ENCODE measurements at regions not wholly inside any gene's neighbourhood (a gene's known extent, or its start where the extent isn't known, plus 50 kb on each side); places are given as distances from the start of the nearest gene placed in this dataset.
"Not testable (repeated sequence)": the region's sequence is repeated elsewhere in the genome, so short reads cannot be mapped to it uniquely, and the experiment has no call there.

DNA sequence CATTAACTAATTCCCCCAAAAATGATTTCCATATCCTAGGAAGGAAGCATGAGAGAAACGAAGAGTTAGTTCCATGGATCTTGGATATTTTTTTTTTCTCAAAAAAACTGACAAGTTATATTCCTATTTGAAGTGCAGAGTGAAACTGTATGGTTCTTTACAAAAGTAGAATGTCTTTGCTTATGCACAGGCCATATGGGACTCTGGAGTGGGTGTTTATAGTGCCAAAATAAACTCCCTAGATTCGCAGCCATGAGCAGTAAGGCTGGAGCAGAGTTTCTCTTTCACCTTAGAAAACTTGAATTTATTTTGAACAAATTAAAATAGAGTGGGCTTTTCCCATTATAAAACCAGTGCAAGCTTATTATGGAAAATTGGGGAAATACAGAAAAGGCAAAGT is 239.7 kb downstream of the PDCD6IP start:
- no peaks in the 10 kb centered on the region for H3K4me1 ChIP-seq (ENCODE audit: insufficient read depth, low read length)
- H3K27ac Mint-ChIP-seq = no peak overlapping the region
- no peaks in the 10 kb centered on the region for H3K27me3 Mint-ChIP-seq
- no peaks in the 10 kb centered on the region for H3K4me1 Mint-ChIP-seq
- H3K27me3 ChIP-seq (ENCODE audit: insufficient read depth, low read length) = no peaks in the 10 kb centered on the region
- H3K36me3 Mint-ChIP-seq = no peaks in the 10 kb centered on the region
- POLR2A ChIA-PET (ENCODE audit: partially characterized antibody) = no interaction called here
- intact Hi-C loops (cut with micrococcal nuclease) = no loop called here
- no peak for DNase-seq
- H3K36me3 ChIP-seq (ENCODE audit: insufficient read depth, low read length) = no peaks in the 10 kb centered on the region
- H3K4me3 ChIP-seq (ENCODE audit: low read length in 2 of 2) = no peak overlapping the region
- H3K27ac ChIP-seq (ENCODE audit: low read depth, low read length) = no peak overlapping the region
- no peaks in the 10 kb centered on the region for H3K9me3 ChIP-seq (ENCODE audit: control insufficient read depth in 1 of 2, low read length in 2 of 2)
- peaks cover 0 to 1% (median 0%) of the 10 kb centered on the region in 8 donors for H3K9me3 Mint-ChIP-seq
- no peak overlapping the region for H3K4me3 Mint-ChIP-seq
- CTCF ChIA-PET (ENCODE audit: partially characterized antibody) = no interaction called here

DNA sequence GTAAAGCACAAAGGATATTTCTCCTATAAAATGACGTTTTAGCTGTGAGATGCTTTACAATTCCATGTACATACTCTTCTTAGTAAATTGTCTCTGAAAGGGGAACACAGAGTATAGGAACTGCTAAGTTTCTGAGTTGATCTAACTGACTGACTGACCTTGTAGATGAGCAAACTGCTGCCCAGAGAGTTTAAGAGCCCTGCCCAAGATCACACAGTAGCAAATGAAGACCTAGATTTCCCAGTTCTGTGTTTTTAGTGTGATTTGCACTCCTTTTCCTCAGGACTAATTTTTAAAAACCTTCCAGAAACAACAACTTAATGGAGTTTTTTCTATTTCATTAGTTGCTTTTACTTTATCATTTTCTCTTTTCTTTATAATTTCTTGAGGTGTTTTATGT is 247.7 kb downstream of the PDCD6IP start:
- CTCF ChIA-PET (ENCODE audit: partially characterized antibody) = no interaction called here
- Mint-ChIP-seq H3K27me3 (peaks cover 0 to 2% of the 10 kb centered on the region in 2 donors), H3K36me3 (no peaks in the 10 kb centered on the region), H3K27ac (no peak overlapping the region), H3K9me3 (peaks cover 0 to 1% (median 0%) of the 10 kb centered on the region in 8 donors), H3K4me3 (no peak overlapping the region), H3K4me1 (no peaks in the 10 kb centered on the region)
- H3K9me3 ChIP-seq (ENCODE audit: control insufficient read depth in 1 of 2, low read length in 2 of 2) = no peaks in the 10 kb centered on the region
- intact Hi-C loops (cut with micrococcal nuclease) = no loop called here
- POLR2A ChIA-PET (ENCODE audit: partially characterized antibody) = no interaction called here
- H3K27me3 ChIP-seq (ENCODE audit: insufficient read depth, low read length) = no peaks in the 10 kb centered on the region
- no peaks in the 10 kb centered on the region for H3K36me3 ChIP-seq (ENCODE audit: insufficient read depth, low read length)
- no peak overlapping the region for H3K27ac ChIP-seq (ENCODE audit: low read depth, low read length)
- DNase-seq = no peak
- H3K4me3 ChIP-seq (ENCODE audit: low read length in 2 of 2) = no peak overlapping the region
- no peaks in the 10 kb centered on the region for H3K4me1 ChIP-seq (ENCODE audit: insufficient read depth, low read length)

DNA sequence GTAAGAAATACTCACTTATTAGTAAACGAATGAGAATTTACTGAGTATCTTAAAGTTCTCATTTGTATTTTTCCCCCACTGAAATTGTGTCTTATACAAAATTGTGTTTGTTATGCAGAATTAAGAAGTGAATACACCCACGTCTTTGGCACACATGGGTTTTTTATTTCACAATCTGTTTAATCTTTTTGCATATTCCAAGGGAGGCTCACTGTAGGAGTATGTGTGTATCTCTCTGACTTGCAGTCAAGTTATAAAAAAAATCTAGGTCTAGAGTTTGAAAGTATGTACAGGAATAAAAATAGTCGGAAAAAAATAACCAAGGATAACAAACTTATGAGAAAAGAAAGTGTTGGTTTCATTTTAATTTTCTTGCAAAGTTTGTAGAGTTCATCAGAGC is 255.2 kb downstream of the PDCD6IP start:
- Mint-ChIP-seq H3K4me3 (no peak overlapping the region), H3K4me1 (no peaks in the 10 kb centered on the region), H3K27ac (no peak overlapping the region), H3K9me3 (peaks cover 0 to 2% (median 0%) of the 10 kb centered on the region in 8 donors), H3K36me3 (no peaks in the 10 kb centered on the region), H3K27me3 (peaks cover 4 to 5% of the 10 kb centered on the region in 2 donors)
- no peak for DNase-seq
- H3K9me3 ChIP-seq (ENCODE audit: control insufficient read depth in 1 of 2, low read length in 2 of 2) = no peaks in the 10 kb centered on the region
- ChIA-PET POLR2A (ENCODE audit: partially characterized antibody) (no interaction called here), CTCF (ENCODE audit: partially characterized antibody) (no interaction called here)
- H3K4me3 ChIP-seq (ENCODE audit: low read length in 2 of 2) = no peak overlapping the region
- H3K27me3 ChIP-seq (ENCODE audit: insufficient read depth, low read length) = no peaks in the 10 kb centered on the region
- H3K4me1 ChIP-seq (ENCODE audit: insufficient read depth, low read length) = no peaks in the 10 kb centered on the region
- intact Hi-C loops (cut with micrococcal nuclease) = no loop called here
- H3K27ac ChIP-seq (ENCODE audit: low read depth, low read length) = no peak overlapping the region
- no peaks in the 10 kb centered on the region for H3K36me3 ChIP-seq (ENCODE audit: insufficient read depth, low read length)

DNA sequence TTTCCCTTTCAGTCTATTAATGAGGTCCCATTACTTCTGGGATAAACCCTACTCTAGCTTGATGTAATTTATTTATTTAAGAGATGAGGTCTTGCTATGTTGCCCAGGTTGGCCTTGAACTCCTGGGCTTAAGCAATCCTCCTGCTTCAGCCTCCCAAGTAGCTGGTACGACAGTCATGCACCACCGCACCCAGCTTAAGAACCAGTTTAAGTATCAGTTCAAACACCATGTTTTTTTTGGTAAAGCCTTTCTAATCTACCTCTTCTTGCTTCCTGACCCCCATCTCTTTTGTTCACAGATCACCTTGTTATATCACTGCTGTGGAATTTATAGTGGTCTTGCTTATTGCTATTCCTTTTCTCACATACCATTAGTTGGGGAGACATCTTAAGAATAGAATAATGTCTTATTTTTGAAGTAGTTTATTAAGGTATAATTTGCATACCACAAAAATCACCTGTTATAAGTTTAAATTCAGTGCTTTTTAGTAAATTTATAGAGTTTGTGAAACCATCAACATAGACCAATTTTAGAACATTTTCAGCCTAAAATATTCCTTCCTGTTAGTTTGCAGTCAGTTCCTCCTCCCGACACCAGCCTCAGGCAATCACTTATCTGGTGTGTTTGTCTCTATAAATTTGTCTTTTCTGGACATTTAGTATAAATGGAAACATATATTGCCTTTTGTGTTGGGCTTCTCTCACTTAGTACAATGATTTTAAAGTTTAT is 257.9 kb downstream of the PDCD6IP start:
- Histone ChIP-seq H3K4me1 (ENCODE audit: insufficient read depth, low read length) (no peaks in the 10 kb centered on the region), H3K36me3 (ENCODE audit: insufficient read depth, low read length) (no peaks in the 10 kb centered on the region), H3K27ac (ENCODE audit: low read depth, low read length) (no peak overlapping the region), H3K27me3 (ENCODE audit: insufficient read depth, low read length) (no peaks in the 10 kb centered on the region), H3K9me3 (ENCODE audit: control insufficient read depth in 1 of 2, low read length in 2 of 2) (no peaks in the 10 kb centered on the region), H3K4me3 (ENCODE audit: low read length in 2 of 2) (no peak overlapping the region)
- H3K4me3 Mint-ChIP-seq = no peak overlapping the region
- DNase-seq = no peak
- H3K36me3 Mint-ChIP-seq = no peaks in the 10 kb centered on the region
- peaks cover 4 to 6% of the 10 kb centered on the region in 2 donors for H3K27me3 Mint-ChIP-seq
- no peaks in the 10 kb centered on the region for H3K4me1 Mint-ChIP-seq
- H3K27ac Mint-ChIP-seq = no peak overlapping the region
- POLR2A ChIA-PET (ENCODE audit: partially characterized antibody) = no interaction called here
- intact Hi-C loops (cut with micrococcal nuclease) = no loop called here
- CTCF ChIA-PET (ENCODE audit: partially characterized antibody) = no interaction called here
- H3K9me3 Mint-ChIP-seq = peaks cover 0 to 9% (median 5%) of the 10 kb centered on the region in 8 donors

DNA sequence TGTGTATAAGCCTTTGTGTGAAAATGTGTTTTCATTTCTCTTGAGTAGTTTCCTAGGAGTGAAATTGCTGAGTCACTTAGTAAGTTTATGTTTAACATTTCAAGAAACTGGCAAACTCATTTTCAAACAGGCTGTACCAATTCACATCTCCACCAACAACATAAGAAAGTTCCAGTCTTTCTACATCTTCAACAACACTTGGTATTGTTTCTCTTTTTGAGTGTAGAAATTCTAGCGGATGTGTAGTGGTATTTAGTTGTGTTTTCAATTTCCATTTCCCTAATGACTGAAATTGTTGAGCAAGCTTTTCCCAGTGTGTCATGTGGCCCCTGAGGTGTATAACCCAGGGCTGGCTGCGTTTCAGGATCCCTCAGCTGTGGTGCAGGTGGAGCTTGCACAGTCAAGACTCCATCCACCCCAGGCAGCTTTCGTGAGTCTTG is 258.5 kb downstream of the PDCD6IP start:
- no peak overlapping the region for H3K27ac ChIP-seq (ENCODE audit: low read depth, low read length)

DNA sequence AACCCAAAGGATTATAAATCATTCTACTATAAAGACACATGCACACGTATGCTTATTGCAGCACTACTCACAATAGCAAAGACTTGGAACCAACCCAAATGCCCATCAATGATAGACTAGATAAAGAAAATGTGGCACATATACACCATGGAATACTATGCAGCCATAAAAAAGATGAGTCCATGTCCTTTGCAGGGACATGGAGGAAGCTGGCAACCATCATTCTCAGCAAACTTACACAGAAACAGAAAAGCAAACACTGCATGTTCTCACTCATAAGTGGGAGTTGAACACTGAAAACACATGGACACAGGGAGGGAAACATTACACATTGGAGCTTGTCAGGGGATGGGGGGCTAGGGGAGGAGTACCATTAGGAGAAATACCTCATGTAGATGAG is 262.6 kb downstream of the PDCD6IP start:
- H3K4me3 Mint-ChIP-seq; H3K27me3 Mint-ChIP-seq; DNase-seq; H3K27ac Mint-ChIP-seq; H3K36me3 ChIP-seq (ENCODE audit: insufficient read depth, low read length); CTCF ChIA-PET (ENCODE audit: partially characterized antibody); H3K4me1 ChIP-seq (ENCODE audit: insufficient read depth, low read length); intact Hi-C loops (cut with micrococcal nuclease); POLR2A ChIA-PET (ENCODE audit: partially characterized antibody); H3K36me3 Mint-ChIP-seq; H3K4me1 Mint-ChIP-seq; H3K9me3 ChIP-seq (ENCODE audit: control insufficient read depth in 1 of 2, low read length in 2 of 2); H3K4me3 ChIP-seq (ENCODE audit: low read length in 2 of 2); H3K27me3 ChIP-seq (ENCODE audit: insufficient read depth, low read length); H3K27ac ChIP-seq (ENCODE audit: low read depth, low read length): not testable (repeated sequence)
- H3K9me3 Mint-ChIP-seq = peaks cover 0 to 13% (median 5%) of the 10 kb centered on the region in 8 donors

More for the DNA sequence above, 258.5 kb downstream of the PDCD6IP start:
- Histone ChIP-seq H3K4me1 (ENCODE audit: insufficient read depth, low read length) (no peaks in the 10 kb centered on the region), H3K36me3 (ENCODE audit: insufficient read depth, low read length) (no peaks in the 10 kb centered on the region), H3K9me3 (ENCODE audit: control insufficient read depth in 1 of 2, low read length in 2 of 2) (no peaks in the 10 kb centered on the region), H3K4me3 (ENCODE audit: low read length in 2 of 2) (no peak overlapping the region), H3K27me3 (ENCODE audit: insufficient read depth, low read length) (no peaks in the 10 kb centered on the region)
- POLR2A ChIA-PET (ENCODE audit: partially characterized antibody) = no interaction called here
- CTCF ChIA-PET (ENCODE audit: partially characterized antibody) = no interaction called here
- DNase-seq = no peak
- peaks cover 0 to 9% (median 5%) of the 10 kb centered on the region in 8 donors for H3K9me3 Mint-ChIP-seq
- peaks cover 4 to 6% of the 10 kb centered on the region in 2 donors for H3K27me3 Mint-ChIP-seq
- H3K27ac Mint-ChIP-seq = no peak overlapping the region
- H3K4me1 Mint-ChIP-seq = no peaks in the 10 kb centered on the region
- H3K36me3 Mint-ChIP-seq = no peaks in the 10 kb centered on the region
- no peak overlapping the region for H3K4me3 Mint-ChIP-seq
- intact Hi-C loops (cut with micrococcal nuclease) = no loop called here

DNA sequence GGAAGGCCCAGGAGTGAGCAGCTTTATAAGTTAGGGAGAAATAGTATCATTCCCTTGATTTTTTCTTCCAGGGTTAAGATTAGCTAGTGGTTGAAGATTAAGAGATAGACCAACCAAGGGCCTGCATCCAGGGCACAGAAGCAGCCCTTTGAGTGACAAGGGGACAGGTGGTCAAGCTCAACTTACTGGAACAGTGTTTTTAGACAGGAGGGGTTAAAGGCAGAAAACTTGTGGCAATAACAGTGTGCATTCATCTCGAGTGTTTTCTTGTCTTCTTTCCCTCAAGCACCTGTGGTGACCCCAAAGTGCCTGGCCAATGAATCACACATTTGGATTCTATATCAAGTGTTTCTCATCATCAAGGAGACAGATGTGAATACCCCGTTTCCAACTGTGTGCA is 267.5 kb downstream of the PDCD6IP start:
- no peaks in the 10 kb centered on the region for H3K9me3 ChIP-seq (ENCODE audit: control insufficient read depth in 1 of 2, low read length in 2 of 2)
- no peaks in the 10 kb centered on the region for H3K27me3 ChIP-seq (ENCODE audit: insufficient read depth, low read length)
- ChIA-PET CTCF (ENCODE audit: partially characterized antibody) (interaction anchor here (1.2 kb wide), 1 partner anchor 194 kb away, joined by 3 read pairs; no protein-coding TSS in a partner anchor), POLR2A (ENCODE audit: partially characterized antibody) (no interaction called here)
- Mint-ChIP-seq H3K27me3 (no peaks in the 10 kb centered on the region), H3K36me3 (no peaks in the 10 kb centered on the region), H3K27ac (no peak overlapping the region), H3K4me3 (no peak overlapping the region), H3K4me1 (no peaks in the 10 kb centered on the region), H3K9me3 (peaks cover 0 to 8% (median 2%) of the 10 kb centered on the region in 8 donors)
- H3K4me3 ChIP-seq (ENCODE audit: low read length in 2 of 2) = no peak overlapping the region
- no peak for DNase-seq
- intact Hi-C loops (cut with micrococcal nuclease) = no loop called here
- no peaks in the 10 kb centered on the region for H3K36me3 ChIP-seq (ENCODE audit: insufficient read depth, low read length)
- no peak overlapping the region for H3K27ac ChIP-seq (ENCODE audit: low read depth, low read length)
- H3K4me1 ChIP-seq (ENCODE audit: insufficient read depth, low read length) = no peaks in the 10 kb centered on the region
